ENCODE measurements at regions not wholly inside any gene's neighbourhood (a gene's known extent, or its start where the extent isn't known, plus 50 kb on each side); places are given as distances from the start of the nearest gene placed in this dataset.

GRCh38 chr11:131074573-131074972 is 158.3 kb upstream of the SNX19 start:
- TF ChIP-seq CTCF (IDR thresholded peaks at IDR 0.05; ENCODE audit: insufficient read depth, low read length, poor library complexity, severe bottlenecking), result no peak
- no peak for TF ChIP-seq EZH2phosphoT487 (conservative IDR thresholded peaks at IDR 0.05; ENCODE audit: low read length)

Measured in SU-DHL-6 (cell line).